ENCODE measurements at regions not wholly inside any gene's neighbourhood (a gene's known extent, or its start where the extent isn't known, plus 50 kb on each side); places are given as distances from the start of the nearest gene placed in this dataset.

DNA sequence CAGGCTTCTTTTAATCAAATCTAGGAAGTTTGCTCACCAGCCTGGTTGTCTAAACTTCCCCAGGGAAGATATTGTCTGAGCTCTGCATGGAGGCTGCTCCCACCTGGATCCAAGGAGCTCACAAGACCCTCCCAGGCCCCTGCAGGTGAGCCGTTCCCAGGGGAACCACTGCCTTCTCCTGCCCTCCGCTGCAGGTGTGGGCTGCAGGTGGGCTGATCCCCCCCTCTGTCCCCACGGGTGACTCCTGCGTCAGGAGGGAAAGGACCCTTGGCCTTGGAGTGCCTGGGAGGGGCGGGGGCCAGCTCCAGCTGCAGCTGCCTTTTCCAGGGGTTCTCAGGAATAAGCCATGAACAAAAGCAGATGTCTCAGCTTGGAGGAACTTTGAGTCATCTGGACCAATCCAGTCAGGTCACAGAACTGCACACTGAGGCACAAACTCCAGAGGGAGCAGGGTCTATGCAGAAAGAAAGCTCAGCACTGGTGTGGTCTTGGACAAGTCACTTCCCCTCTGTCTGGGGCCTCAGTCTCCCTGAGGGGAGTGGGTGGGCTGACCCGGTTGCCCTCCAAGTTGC, 246.6 kb upstream of the RTL1 start:
- no peak for DNase-seq
- H3K27me3 ChIP-seq (ENCODE audit: control insufficient read depth in 3 of 3, insufficient read depth in 3 of 3, low read length in 2 of 3): peaks cover 0 to 5% (median 0%) of the 10 kb centered on the region in 3 donors
- H3K9me3 ChIP-seq (ENCODE audit: control insufficient read depth in 4 of 4, insufficient read depth in 3 of 4, low read length in 3 of 4): peaks cover 0 to 6% (median 2%) of the 10 kb centered on the region in 4 donors
- H3K4me3 ChIP-seq: no peak overlapping the region
- ATAC-seq (ENCODE audit: insufficient read depth, low FRiP score): no peak
- H3K9ac ChIP-seq (ENCODE audit: insufficient read depth in 1 of 2, low read length in 2 of 2): no peak overlapping the region
- no peak overlapping the region for H3K27ac ChIP-seq (ENCODE audit: low read depth in 1 of 2, low read length in 1 of 2)
- no peaks in the 10 kb centered on the region for H3K36me3 ChIP-seq (ENCODE audit: control insufficient read depth in 4 of 4, insufficient read depth in 4 of 4, low read length in 4 of 4)
- 66 to 76% methylated on average over 6 of the region's 6 CpGs for WGBS, 2 donors
- peaks cover 0 to 6% (median 0%) of the 10 kb centered on the region in 5 donors for H3K4me1 ChIP-seq (ENCODE audit: control insufficient read depth in 5 of 5, insufficient read depth in 5 of 5, low read length in 5 of 5)
- no peak for TF ChIP-seq CTCF (IDR thresholded peaks at IDR 0.05; ENCODE audit: control extremely low read depth, extremely low read depth)

DNA sequence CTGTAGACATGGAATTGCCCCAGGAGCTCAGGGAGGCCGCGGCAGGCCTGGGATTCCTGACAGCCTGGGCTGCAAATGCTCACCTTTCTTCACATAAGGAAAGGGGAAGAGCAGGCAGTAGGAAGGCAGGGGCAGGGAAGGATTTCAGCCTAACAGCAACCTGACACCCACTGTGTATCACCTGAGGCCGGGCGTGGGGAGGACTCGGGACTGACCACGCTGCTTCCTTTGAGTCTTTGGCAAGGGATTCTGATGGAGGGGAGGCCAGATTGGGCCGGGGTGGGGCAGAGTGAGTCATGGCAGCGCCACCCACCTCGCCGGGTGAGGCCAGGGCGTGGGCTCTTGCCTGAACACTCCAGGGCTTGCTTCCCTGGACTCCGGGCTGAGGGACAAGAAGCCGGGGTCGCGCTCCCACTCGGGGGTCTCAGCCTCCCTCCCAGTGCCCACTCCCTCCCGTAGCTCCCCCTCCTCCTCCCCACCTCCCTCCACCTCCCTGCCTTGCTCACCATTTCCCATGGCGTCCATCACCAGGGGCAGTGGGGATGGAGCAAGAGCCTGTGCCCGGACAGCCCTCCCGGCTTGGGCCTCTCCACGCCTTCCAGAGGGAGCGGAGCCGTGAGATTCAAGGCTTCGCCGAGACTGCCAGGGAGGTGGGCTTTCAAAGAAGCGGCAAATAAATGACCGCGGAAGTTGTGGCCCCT, 247.9 kb upstream of the RTL1 start:
- no peak for TF ChIP-seq CTCF (IDR thresholded peaks at IDR 0.05; ENCODE audit: control extremely low read depth, extremely low read depth)
- Histone ChIP-seq H3K9ac (ENCODE audit: insufficient read depth in 1 of 2, low read length in 2 of 2) (no peak overlapping the region), H3K36me3 (ENCODE audit: control insufficient read depth in 4 of 4, insufficient read depth in 4 of 4, low read length in 4 of 4) (no peaks in the 10 kb centered on the region), H3K4me3 (no peak overlapping the region), H3K4me1 (ENCODE audit: control insufficient read depth in 5 of 5, insufficient read depth in 5 of 5, low read length in 5 of 5) (peaks cover 0 to 6% (median 0%) of the 10 kb centered on the region in 5 donors), H3K27ac (ENCODE audit: low read depth in 1 of 2, low read length in 1 of 2) (no peak overlapping the region), H3K27me3 (ENCODE audit: control insufficient read depth in 3 of 3, insufficient read depth in 3 of 3, low read length in 2 of 3) (peaks cover 0 to 5% (median 0%) of the 10 kb centered on the region in 3 donors), H3K9me3 (ENCODE audit: control insufficient read depth in 4 of 4, insufficient read depth in 3 of 4, low read length in 3 of 4) (peaks cover 0 to 2% (median 0%) of the 10 kb centered on the region in 4 donors)
- DNase-seq (no peak), ATAC-seq (ENCODE audit: insufficient read depth, low FRiP score) (no peak)
- WGBS, 2 donors: 67 to 82% methylated on average over 24 to 28 of the region's 28 CpGs

GRCh38 chr14:101151927-101152305, 248.4 kb upstream of the RTL1 start:
- Histone ChIP-seq H3K4me3 (no peak overlapping the region), H3K4me1 (ENCODE audit: control insufficient read depth in 5 of 5, insufficient read depth in 5 of 5, low read length in 5 of 5) (peaks cover 0 to 6% (median 0%) of the 10 kb centered on the region in 5 donors), H3K9ac (ENCODE audit: insufficient read depth in 1 of 2, low read length in 2 of 2) (no peak overlapping the region), H3K36me3 (ENCODE audit: control insufficient read depth in 4 of 4, insufficient read depth in 4 of 4, low read length in 4 of 4) (no peaks in the 10 kb centered on the region), H3K27ac (ENCODE audit: low read depth in 1 of 2, low read length in 1 of 2) (no peak overlapping the region), H3K9me3 (ENCODE audit: control insufficient read depth in 4 of 4, insufficient read depth in 3 of 4, low read length in 3 of 4) (peaks cover 0 to 4% (median 0%) of the 10 kb centered on the region in 4 donors), H3K27me3 (ENCODE audit: control insufficient read depth in 3 of 3, insufficient read depth in 3 of 3, low read length in 2 of 3) (peaks cover 0 to 5% (median 0%) of the 10 kb centered on the region in 3 donors)
- TF ChIP-seq CTCF (IDR thresholded peaks at IDR 0.05; ENCODE audit: control extremely low read depth, extremely low read depth): no peak
- 74 to 92% methylated on average over 18 of the region's 18 CpGs for WGBS, 2 donors
- DNase-seq (no peak), ATAC-seq (ENCODE audit: insufficient read depth, low FRiP score) (no peak)
